ENCODE measurements at regions not wholly inside any gene's neighbourhood (a gene's known extent, or its start where the extent isn't known, plus 50 kb on each side); places are given as distances from the start of the nearest gene placed in this dataset.
A peak's percentile ranks its signal among the peaks of the same experiment; 100 is the strongest.

DNA sequence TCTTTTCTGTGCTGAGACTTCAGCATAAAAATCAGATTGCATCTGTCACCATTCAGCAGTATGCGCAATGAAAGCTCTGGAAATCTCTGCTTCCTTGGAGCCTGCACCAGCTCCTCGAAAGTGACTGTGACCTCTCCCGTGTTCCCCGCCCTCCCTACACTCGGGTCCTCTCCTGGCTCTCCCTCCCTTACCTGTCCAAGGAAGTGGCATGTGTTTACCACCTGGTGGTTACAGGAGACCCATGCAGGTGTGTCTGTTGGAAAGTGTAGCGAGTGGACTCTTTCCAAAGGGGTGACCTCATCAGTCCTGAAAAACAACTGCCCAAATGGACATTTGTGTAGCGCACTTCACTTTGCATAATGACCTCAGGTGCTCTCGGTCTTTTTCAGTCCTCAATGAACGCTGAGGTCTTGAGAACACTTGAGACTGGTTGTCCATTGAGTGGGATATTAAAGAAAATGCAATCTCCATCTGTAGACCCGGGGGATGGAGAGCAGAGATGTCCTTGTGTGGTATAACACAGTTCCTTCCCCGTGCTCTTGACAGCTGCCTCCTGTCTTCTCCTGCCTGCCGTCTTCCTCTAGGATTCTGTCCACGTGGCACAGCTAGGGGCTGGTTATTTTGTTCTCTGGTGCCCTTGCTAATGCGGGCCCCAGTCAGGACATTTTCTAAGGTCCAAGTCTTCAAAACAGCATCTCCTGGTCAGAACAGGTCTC lies 133.2 kb downstream of the ACKR3 start:
- Histone ChIP-seq H3K27ac (peak overlapping the region in 2 of 5 donors; percentile 54 to 69), H3K4me1 (peaks cover 0 to 30% (median 7%) of the 10 kb centered on the region in 4 donors), H3K4me3 (no peak overlapping the region), H3K27me3 (no peaks in the 10 kb centered on the region), H3K36me3 (no peaks in the 10 kb centered on the region), H3K9me3 (no peaks in the 10 kb centered on the region)
- TF ChIP-seq EP300 (IDR thresholded peaks at IDR 0.05) (no peak), POLR2AphosphoS5 (IDR thresholded peaks at IDR 0.05) (peak in 1 of 3 donors; percentile 18), POLR2A (IDR thresholded peaks at IDR 0.05) (no peak)
- TF ChIP-seq, protein P1, sequence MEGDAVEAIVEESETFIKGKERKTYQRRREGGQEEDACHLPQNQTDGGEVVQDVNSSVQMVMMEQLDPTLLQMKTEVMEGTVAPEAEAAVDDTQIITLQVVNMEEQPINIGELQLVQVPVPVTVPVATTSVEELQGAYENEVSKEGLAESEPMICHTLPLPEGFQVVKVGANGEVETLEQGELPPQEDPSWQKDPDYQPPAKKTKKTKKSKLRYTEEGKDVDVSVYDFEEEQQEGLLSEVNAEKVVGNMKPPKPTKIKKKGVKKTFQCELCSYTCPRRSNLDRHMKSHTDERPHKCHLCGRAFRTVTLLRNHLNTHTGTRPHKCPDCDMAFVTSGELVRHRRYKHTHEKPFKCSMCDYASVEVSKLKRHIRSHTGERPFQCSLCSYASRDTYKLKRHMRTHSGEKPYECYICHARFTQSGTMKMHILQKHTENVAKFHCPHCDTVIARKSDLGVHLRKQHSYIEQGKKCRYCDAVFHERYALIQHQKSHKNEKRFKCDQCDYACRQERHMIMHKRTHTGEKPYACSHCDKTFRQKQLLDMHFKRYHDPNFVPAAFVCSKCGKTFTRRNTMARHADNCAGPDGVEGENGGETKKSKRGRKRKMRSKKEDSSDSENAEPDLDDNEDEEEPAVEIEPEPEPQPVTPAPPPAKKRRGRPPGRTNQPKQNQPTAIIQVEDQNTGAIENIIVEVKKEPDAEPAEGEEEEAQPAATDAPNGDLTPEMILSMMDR (IDR thresholded peaks at IDR 0.05) = no peak
- intact Hi-C loops (cut with DNase I; ENCODE audit: low total_unique reads) = no loop called here
- peak in 1 of 2 donors; percentile 35 for DNase-seq
- WGBS, 5 donors = 46 to 72% (median 65%) methylated on average over 14 of the region's 14 CpGs

DNA sequence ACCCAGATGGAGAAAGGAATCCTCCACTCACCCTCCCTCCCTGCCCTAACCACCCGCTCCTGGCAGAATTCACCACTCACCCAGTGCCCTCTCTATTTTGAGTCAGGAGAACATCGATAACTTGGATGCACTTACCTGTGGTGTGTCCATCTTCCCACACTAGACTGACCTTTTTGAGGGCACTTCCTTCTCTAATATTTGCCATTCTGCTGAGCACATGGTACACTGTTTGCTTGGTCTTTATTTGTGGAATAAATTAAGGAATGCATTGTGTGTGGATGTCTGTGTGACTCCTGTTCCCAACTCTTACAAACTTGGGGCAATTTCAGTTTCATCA lies 133.7 kb downstream of the ACKR3 start:
- no peaks in the 10 kb centered on the region for H3K9me3 ChIP-seq
- intact Hi-C loops (cut with DNase I; ENCODE audit: low total_unique reads) = no loop called here
- H3K27ac ChIP-seq = peak overlapping the region in 2 of 5 donors; percentile 54 to 69
- H3K27me3 ChIP-seq = no peaks in the 10 kb centered on the region
- DNase-seq = no peak
- TF ChIP-seq POLR2A (IDR thresholded peaks at IDR 0.05) = no peak
- TF ChIP-seq, protein P1 (IDR thresholded peaks at IDR 0.05) = no peak
- peak in 1 of 3 donors; percentile 67 for TF ChIP-seq POLR2AphosphoS5 (IDR thresholded peaks at IDR 0.05)
- no peak for TF ChIP-seq EP300 (IDR thresholded peaks at IDR 0.05)
- no peaks in the 10 kb centered on the region for H3K36me3 ChIP-seq
- H3K4me3 ChIP-seq = no peak overlapping the region
- H3K4me1 ChIP-seq = peaks cover 0 to 30% (median 7%) of the 10 kb centered on the region in 4 donors
- WGBS, 5 donors = 25 to 66% (median 37%) methylated on average over 2 of the region's 2 CpGs

DNA sequence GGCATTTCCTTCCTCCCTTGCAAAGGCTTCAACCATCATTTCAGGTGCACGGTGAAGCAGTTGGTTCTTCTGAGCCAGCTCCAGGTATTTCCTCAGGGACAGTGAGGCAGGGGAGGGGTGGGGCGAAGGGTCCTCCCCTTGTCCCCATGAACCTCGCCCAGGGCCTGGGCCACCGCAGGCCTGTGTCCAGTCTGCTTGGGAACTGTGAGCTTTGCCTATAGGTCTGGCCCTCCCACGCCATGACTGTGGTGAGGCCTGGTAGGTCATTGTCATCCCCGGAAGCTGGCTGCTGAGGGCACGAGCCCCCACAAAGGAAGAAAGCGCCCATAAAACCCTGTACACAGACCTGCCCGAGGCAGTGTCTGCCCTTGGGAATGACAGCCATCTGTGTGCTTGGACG lies 134.3 kb downstream of the ACKR3 start:
- no peaks in the 10 kb centered on the region for H3K27me3 ChIP-seq
- no peaks in the 10 kb centered on the region for H3K9me3 ChIP-seq
- H3K4me1 ChIP-seq = peaks cover 0 to 30% (median 7%) of the 10 kb centered on the region in 4 donors
- TF ChIP-seq EP300 (IDR thresholded peaks at IDR 0.05) (no peak), POLR2A (IDR thresholded peaks at IDR 0.05) (no peak), POLR2AphosphoS5 (IDR thresholded peaks at IDR 0.05) (no peak)
- TF ChIP-seq, protein P1 (IDR thresholded peaks at IDR 0.05) = no peak
- WGBS, 5 donors = 81 to 94% (median 84%) methylated on average over 6 to 10 of the region's 10 CpGs
- intact Hi-C loops (cut with DNase I; ENCODE audit: low total_unique reads) = no loop called here
- DNase-seq = no peak
- H3K27ac ChIP-seq = peak overlapping the region in 1 of 5 donors; percentile 35
- no peak overlapping the region for H3K4me3 ChIP-seq
- H3K36me3 ChIP-seq = no peaks in the 10 kb centered on the region

DNA sequence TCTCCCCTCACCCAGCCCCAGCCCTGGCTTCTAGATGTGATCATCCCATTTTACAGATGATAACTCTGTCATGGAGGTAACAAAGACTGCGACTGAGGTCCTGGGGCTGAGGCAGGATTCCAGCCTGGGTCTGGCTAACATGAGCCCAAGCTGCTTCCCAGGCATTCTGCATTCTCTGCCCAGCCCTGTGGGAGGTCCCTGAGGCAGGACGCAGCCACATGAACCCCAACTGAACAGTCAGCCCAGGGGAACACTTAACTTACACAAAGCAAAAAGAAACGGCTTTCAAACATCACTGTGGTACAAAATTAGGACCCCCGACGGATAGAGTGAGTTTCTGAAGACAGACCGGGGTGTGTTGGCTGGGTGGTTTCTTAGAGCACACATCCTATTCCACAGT lies 135.3 kb downstream of the ACKR3 start:
- TF ChIP-seq, protein P1 (IDR thresholded peaks at IDR 0.05) = no peak
- TF ChIP-seq POLR2A (IDR thresholded peaks at IDR 0.05) (no peak), POLR2AphosphoS5 (IDR thresholded peaks at IDR 0.05) (no peak), EP300 (IDR thresholded peaks at IDR 0.05) (no peak)
- WGBS, 5 donors = 88 to 96% (median 93%) methylated on average over 6 of the region's 6 CpGs
- peaks cover 0 to 30% (median 7%) of the 10 kb centered on the region in 4 donors for H3K4me1 ChIP-seq
- no peak for DNase-seq
- H3K36me3 ChIP-seq = no peaks in the 10 kb centered on the region
- H3K4me3 ChIP-seq = no peak overlapping the region
- no peaks in the 10 kb centered on the region for H3K9me3 ChIP-seq
- no peaks in the 10 kb centered on the region for H3K27me3 ChIP-seq
- intact Hi-C loops (cut with DNase I; ENCODE audit: low total_unique reads) = no loop called here
- H3K27ac ChIP-seq = no peak overlapping the region
